Lower leg skin (tissue), 3 donors: ENCODE measurements at regions not wholly inside any gene's neighbourhood (a gene's known extent, or its start where the extent isn't known, plus 50 kb on each side); places are given as distances from the start of the nearest gene placed in this dataset.

Experiments
- CTCF ChIP-seq, 3 donors: fragments of 450-650 bp; IDR thresholded peaks; one replicate each; pipeline ENCODE4 v1.5.1; 2016; ENCODE audit warnings: antibody characterized with exemption in 3 of 3, mild to moderate bottlenecking in 3 of 3, moderate library complexity in 2 of 3
- POLR2A ChIP-seq, 2 donors: fragments of 450-650 bp; IDR thresholded peaks; one replicate each; pipeline ENCODE4 v1.6.1; 2016 to 2017; ENCODE audit warnings: antibody characterized with exemption in 2 of 2, mild to moderate bottlenecking in 1 of 2, moderate library complexity in 1 of 2

DNA sequence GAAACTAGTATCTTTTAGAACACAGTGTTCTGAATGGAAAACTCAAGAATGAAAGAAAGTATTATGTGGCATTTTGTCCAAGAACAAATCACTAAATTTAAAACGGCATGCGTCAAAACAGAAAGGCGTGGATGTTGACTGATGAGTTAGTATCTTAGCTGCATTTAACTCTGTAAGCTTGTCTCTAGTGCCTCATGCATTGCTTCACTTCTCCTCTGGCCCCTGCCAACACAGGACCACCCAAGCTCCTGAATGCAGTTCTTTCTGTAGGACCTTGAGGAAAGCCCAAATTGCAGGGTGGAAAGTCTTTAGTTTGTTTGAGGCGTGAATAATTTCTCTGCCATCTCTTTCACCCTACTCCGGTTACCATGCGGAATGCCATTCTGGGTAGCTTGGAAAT is 632.2 kb downstream of the COL12A1 start:
- TF ChIP-seq CTCF (IDR thresholded peaks at IDR 0.05) (no peak), POLR2A (IDR thresholded peaks at IDR 0.05) (no peak)
